ENCODE measurements at regions not wholly inside any gene's neighbourhood (a gene's known extent, or its start where the extent isn't known, plus 50 kb on each side); places are given as distances from the start of the nearest gene placed in this dataset.

DNA sequence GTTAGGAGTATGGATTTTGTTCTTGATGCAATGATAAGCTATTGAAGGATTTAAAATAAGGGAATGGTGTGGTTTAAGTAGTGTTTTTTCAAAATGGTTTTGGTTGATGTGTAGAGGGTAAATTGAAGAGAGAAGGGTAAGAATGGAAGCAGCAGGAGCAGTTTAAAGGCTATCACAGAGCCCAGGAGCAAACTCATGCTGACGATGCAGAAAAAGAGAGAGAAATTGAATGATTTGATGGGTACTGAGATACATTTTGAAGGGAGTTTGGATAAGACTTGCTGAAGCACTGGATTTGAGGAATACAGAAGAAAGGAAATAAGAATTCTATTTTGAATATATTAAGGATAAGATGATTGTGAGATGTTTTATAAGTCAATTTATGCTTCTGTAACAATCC lies 300.8 kb upstream of the LYPLAL1 start:
- no peak for TF ChIP-seq EZH2 (IDR thresholded peaks at IDR 0.05)
- no peak for TF ChIP-seq POLR2AphosphoS5 (IDR thresholded peaks at IDR 0.05; ENCODE audit: borderline replicate concordance, low read depth, low read length)
